Heart right ventricle (tissue), 16 donors: ENCODE measurements at regions not wholly inside any gene's neighbourhood (a gene's known extent, or its start where the extent isn't known, plus 50 kb on each side); places are given as distances from the start of the nearest gene placed in this dataset.

Source experiments
- ATAC-seq, 8 donors: fragments of 200-7000 bp; cut with Tn5 transposase; one replicate each; pipeline ENCODE4 v1.9.1; 2020; ENCODE audit warnings: mild to moderate bottlenecking in 8 of 8, moderate library complexity in 8 of 8, moderate number of reproducible peaks in 1 of 8
- DNase-seq, 2 donors: peaks; one replicate each; pipeline ENCODE4 v3.0.0-alpha.2; 2020
- H3K27ac ChIP-seq, 10 donors: fragments of 200-600 bp; sonication (generic) in 2 of 10; one replicate each; pipeline versions ENCODE4 v1.5.0 to v1.8.0; 2020 to 2022; ENCODE audit warnings: mild to moderate bottlenecking in 3 of 10
- H3K27me3 ChIP-seq, 7 donors: fragments of 200-600 bp; one replicate each; pipeline ENCODE4 v1.8.0; 2021 to 2022; ENCODE audit warnings: mild to moderate bottlenecking in 2 of 7
- H3K36me3 ChIP-seq, 9 donors: fragments of 200-600 bp; sonication (generic) in 1 of 9; one replicate each; pipeline versions ENCODE4 v1.5.0 to v1.8.0; 2020 to 2022; ENCODE audit warnings: mild to moderate bottlenecking in 2 of 9
- H3K4me1 ChIP-seq, 9 donors: fragments of 200-600 bp; sonication (generic) in 1 of 9; one replicate each; pipeline versions ENCODE4 v1.5.0 to v1.8.0; 2020 to 2022; ENCODE audit warnings: mild to moderate bottlenecking in 4 of 9
- H3K4me3 ChIP-seq, 10 donors: fragments of 200-600 bp; sonication (generic) in 2 of 10; one replicate each; pipeline versions ENCODE4 v1.5.0 to v1.8.0; 2020 to 2022; ENCODE audit warnings: mild to moderate bottlenecking in 7 of 10, moderate library complexity in 2 of 10
- H3K9me3 ChIP-seq, 11 donors: fragments of 200-600 bp in 10 of 11; sonication (generic) in 2 of 11; one replicate each; pipeline versions ENCODE4 v1.5.0 to v1.8.0; 2013 to 2022; ENCODE audit warnings: mild to moderate bottlenecking in 2 of 11, control low read depth in 1 of 11, moderate library complexity in 1 of 11
- CTCF ChIP-seq, 9 donors: fragments of 200-600 bp; sonication (generic) in 2 of 9; IDR thresholded peaks; one replicate each; pipeline versions ENCODE4 v1.5.0 to v1.8.0; 2021 to 2022; ENCODE audit warnings: antibody characterized with exemption in 9 of 9, mild to moderate bottlenecking in 5 of 9, moderate library complexity in 1 of 9
- WGBS, 2 donors: extraction: QIAGEN DNeasy Blood & Tissue Kit; methylation state at CpG; one replicate each; pipeline ENCODE4 v1.1.7; 2013; ENCODE audit warnings: inconsistent platforms in 1 of 2; 5-methylcytosine and 5-hydroxymethylcytosine counted together
- intact Hi-C, 10 donors: fragments of 100-400 bp; cut with DNase I; formaldehyde crosslinking; loops; one replicate each; pipeline versions ENCODE4 v1.11.1 to v1.14.2; 2022
- donor health status: Arrhythmogenic right ventricular cardiomyopathy.
- donor health status: ischemic (EF 13 %, LVEDD 7.1; RV severe dilation, severe dysfunction).
- donor health status: healthy with polysubstance abuse.
- donor health status: DM: no; HTN: yes; CAD: no.
- donor health status: DM: no; HTN: no; CAD: no.
- donor health status: ischemic (EF 25% LVEDD 6.9; RV normal size, moderate dysfunction).
- donor health status: ischemic (EF 25% LVEDD 5.7; RV mildly dilated, moderate dysfunction).
- donor health status: healthy.
- donor health status: DM: yes; HTN: yes; CAD: no.
- donor health status: Ischemic cardiomyopathy.
- donor health status: ischemic (EF 35%, LVEDD 5.7; RV mildly dilated, moderate dysfunction).
- donor health status: nonischemic (EF 11% LVEDD 7.7; RV severe dilation, severe dysfunction).
- donor health status: DM: yes; HTN: yes; CAD: no.
- donor health status: PGD.
- donor health status: ischemic (EF 29% LVEDD 5.4; RV normal size, mild dysfunction).
- donor health status: nonischemic (EF 23%, LVEDD 6.1; RV moderate dilation, normal function).

DNA sequence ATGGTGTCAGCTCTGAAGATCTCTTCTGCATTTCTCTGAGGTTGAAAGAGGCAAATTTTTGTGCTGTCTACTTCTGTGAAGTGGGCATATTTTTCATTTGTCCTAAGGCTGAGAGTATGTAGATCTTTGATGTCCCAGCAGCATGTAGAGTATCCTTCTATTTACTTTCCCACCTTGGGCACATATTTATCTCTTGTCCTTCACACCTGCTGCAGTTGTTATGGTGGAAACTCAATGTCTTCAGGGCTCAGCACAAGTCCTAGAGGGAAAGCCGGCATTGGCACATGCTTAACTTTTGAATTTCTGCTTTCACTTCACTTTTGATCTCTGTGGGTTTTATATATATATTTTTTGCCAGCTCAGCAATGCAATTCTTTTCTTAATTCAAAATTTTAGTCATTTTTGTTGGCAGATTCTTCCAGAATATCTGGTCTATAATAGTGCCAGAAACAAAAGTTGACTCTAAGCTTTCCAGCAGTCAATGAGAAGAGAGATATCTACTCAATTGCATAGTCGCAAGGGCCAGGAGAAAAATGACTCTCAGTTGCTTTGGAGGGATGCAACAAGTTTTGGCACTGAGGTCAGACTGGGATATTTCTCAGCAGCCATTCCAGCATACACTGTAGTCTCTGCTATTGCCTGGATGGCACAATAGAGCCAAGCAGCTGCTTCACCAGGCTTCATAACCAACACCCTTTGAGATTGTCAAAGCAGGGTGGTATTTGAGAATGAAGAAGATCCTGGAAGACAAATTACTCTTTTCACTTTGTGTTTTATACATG is 127.8 kb upstream of the FAT1 start:
- H3K4me3 ChIP-seq, result no peak overlapping the region
- DNase-seq (no peak), ATAC-seq (no peak)
- WGBS, 2 donors, result 88 to 90% methylated on average over 2 of the region's 2 CpGs
- no peak for TF ChIP-seq CTCF (IDR thresholded peaks at IDR 0.05)
- intact Hi-C loops, result no loop called here
- no peaks in the 10 kb centered on the region for H3K36me3 ChIP-seq
- H3K4me1 ChIP-seq, result no peaks in the 10 kb centered on the region
- no peaks in the 10 kb centered on the region for H3K27me3 ChIP-seq
- H3K27ac ChIP-seq, result no peak overlapping the region
- peaks cover 0 to 26% (median 7%) of the 10 kb centered on the region in 11 donors for H3K9me3 ChIP-seq

GRCh38 chr4:186852073-186852420 is 128.4 kb upstream of the FAT1 start:
- DNase-seq (no peak), ATAC-seq (no peak)
- no peak for TF ChIP-seq CTCF (IDR thresholded peaks at IDR 0.05)
- H3K9me3 ChIP-seq, result peaks cover 0 to 26% (median 7%) of the 10 kb centered on the region in 11 donors
- no peaks in the 10 kb centered on the region for H3K36me3 ChIP-seq
- no peaks in the 10 kb centered on the region for H3K4me1 ChIP-seq
- H3K27ac ChIP-seq, result no peak overlapping the region
- no peak overlapping the region for H3K4me3 ChIP-seq
- H3K27me3 ChIP-seq, result no peaks in the 10 kb centered on the region
- WGBS, 2 donors, result 71 to 82% methylated on average over 2 of the region's 2 CpGs
- intact Hi-C loops, result no loop called here

- ATAC-seq (no peak), DNase-seq (no peak)
- no peak for TF ChIP-seq CTCF (IDR thresholded peaks at IDR 0.05)
- Histone ChIP-seq H3K27me3 (no peaks in the 10 kb centered on the region), H3K9me3 (peaks cover 0 to 22% (median 7%) of the 10 kb centered on the region in 11 donors), H3K27ac (no peak overlapping the region), H3K4me3 (no peak overlapping the region), H3K36me3 (no peaks in the 10 kb centered on the region), H3K4me1 (no peaks in the 10 kb centered on the region)
- intact Hi-C loops, result no loop called here
- 58 to 63% methylated on average over 1 of the region's 1 CpG for WGBS, 2 donors
Observed at GRCh38 chr4:186852964-186853391, 129.3 kb upstream of the FAT1 start.

GRCh38 chr4:186854256-186854655 is 130.6 kb upstream of the FAT1 start:
- Histone ChIP-seq H3K4me3 (no peak overlapping the region), H3K36me3 (no peaks in the 10 kb centered on the region), H3K4me1 (no peaks in the 10 kb centered on the region), H3K27me3 (no peaks in the 10 kb centered on the region), H3K9me3 (peaks cover 0 to 22% (median 7%) of the 10 kb centered on the region in 11 donors), H3K27ac (no peak overlapping the region)
- WGBS, 2 donors, result 37 to 55% methylated on average over 3 of the region's 3 CpGs
- ATAC-seq (no peak), DNase-seq (no peak)
- TF ChIP-seq CTCF (IDR thresholded peaks at IDR 0.05), result no peak
- intact Hi-C loops, result no loop called here
